ENCODE measurements at regions not wholly inside any gene's neighbourhood (a gene's known extent, or its start where the extent isn't known, plus 50 kb on each side); places are given as distances from the start of the nearest gene placed in this dataset.
A peak's percentile ranks its signal among the peaks of the same experiment; 100 is the strongest.
"Not testable (repeated sequence)": the region's sequence is repeated elsewhere in the genome, so short reads cannot be mapped to it uniquely, and the experiment has no call there.

- DNase-seq, result peak in 1 of 5 donors; percentile 9
- Histone ChIP-seq H3K4me3 (ENCODE audit: low read length in 3 of 3) (no peak overlapping the region), H3K9ac (ENCODE audit: low read length in 3 of 3) (no peak overlapping the region), H3K36me3 (ENCODE audit: control insufficient read depth in 2 of 3, insufficient read depth in 3 of 3, low read length in 3 of 3) (no peaks in the 10 kb centered on the region), H3K27ac (ENCODE audit: low read depth in 2 of 2, low read length in 2 of 2) (no peak overlapping the region), H3K9me3 (ENCODE audit: control insufficient read depth in 2 of 3, insufficient read depth in 1 of 3, low read length in 3 of 3) (no peaks in the 10 kb centered on the region), H3K4me1 (ENCODE audit: control insufficient read depth in 2 of 3, insufficient read depth in 2 of 3, low read depth in 1 of 3, low read length in 3 of 3) (no peaks in the 10 kb centered on the region), H3K27me3 (ENCODE audit: control insufficient read depth, insufficient read depth, low read length) (no peaks in the 10 kb centered on the region)
- intact Hi-C loops (cut with DNase I), result no loop called here
- no peak for TF ChIP-seq CTCF (IDR thresholded peaks at IDR 0.05; ENCODE audit: borderline replicate concordance, extremely low read depth, insufficient read depth)
- FAIRE-seq, result no peak
These were observed 1090.2 kb downstream of the SUCLG1 start for GRCh38 chr2:83368916-83369315.

GRCh38 chr2:83368461-83368860 is 1090.6 kb downstream of the SUCLG1 start:
- H3K36me3 ChIP-seq (ENCODE audit: control insufficient read depth in 2 of 3, insufficient read depth in 3 of 3, low read length in 3 of 3), result no peaks in the 10 kb centered on the region
- H3K9ac ChIP-seq (ENCODE audit: low read length in 3 of 3), result no peak overlapping the region
- H3K4me1 ChIP-seq (ENCODE audit: control insufficient read depth in 2 of 3, insufficient read depth in 2 of 3, low read depth in 1 of 3, low read length in 3 of 3), result no peaks in the 10 kb centered on the region
- H3K27ac ChIP-seq (ENCODE audit: low read depth in 2 of 2, low read length in 2 of 2), result no peak overlapping the region
- TF ChIP-seq CTCF (IDR thresholded peaks at IDR 0.05; ENCODE audit: borderline replicate concordance, extremely low read depth, insufficient read depth), result no peak
- H3K9me3 ChIP-seq (ENCODE audit: control insufficient read depth in 2 of 3, insufficient read depth in 1 of 3, low read length in 3 of 3), result no peaks in the 10 kb centered on the region
- no peaks in the 10 kb centered on the region for H3K27me3 ChIP-seq (ENCODE audit: control insufficient read depth, insufficient read depth, low read length)
- no peak overlapping the region for H3K4me3 ChIP-seq (ENCODE audit: low read length in 3 of 3)
- intact Hi-C loops (cut with DNase I), result no loop called here
- DNase-seq (no peak), FAIRE-seq (no peak)

- no peak for FAIRE-seq
- Histone ChIP-seq H3K4me1 (ENCODE audit: control insufficient read depth in 2 of 3, insufficient read depth in 2 of 3, low read depth in 1 of 3, low read length in 3 of 3) (no peaks in the 10 kb centered on the region), H3K27me3 (ENCODE audit: control insufficient read depth, insufficient read depth, low read length) (no peaks in the 10 kb centered on the region), H3K27ac (ENCODE audit: low read depth in 2 of 2, low read length in 2 of 2) (no peak overlapping the region), H3K9ac (ENCODE audit: low read length in 3 of 3) (no peak overlapping the region), H3K9me3 (ENCODE audit: control insufficient read depth in 2 of 3, insufficient read depth in 1 of 3, low read length in 3 of 3) (no peaks in the 10 kb centered on the region), H3K36me3 (ENCODE audit: control insufficient read depth in 2 of 3, insufficient read depth in 3 of 3, low read length in 3 of 3) (no peaks in the 10 kb centered on the region), H3K4me3 (ENCODE audit: low read length in 3 of 3) (no peak overlapping the region)
- TF ChIP-seq CTCF (IDR thresholded peaks at IDR 0.05; ENCODE audit: borderline replicate concordance, extremely low read depth, insufficient read depth), result no peak
- intact Hi-C loops (cut with DNase I), result no loop called here
- DNase-seq, result no peak
These were observed 1093.6 kb downstream of the SUCLG1 start for GRCh38 chr2:83365476-83365875.

GRCh38 chr2:83364264-83364663 is 1094.8 kb downstream of the SUCLG1 start:
- Histone ChIP-seq H3K27ac (ENCODE audit: low read depth in 2 of 2, low read length in 2 of 2) (no peak overlapping the region), H3K4me3 (ENCODE audit: low read length in 3 of 3) (no peak overlapping the region), H3K9me3 (ENCODE audit: control insufficient read depth in 2 of 3, insufficient read depth in 1 of 3, low read length in 3 of 3) (no peaks in the 10 kb centered on the region), H3K4me1 (ENCODE audit: control insufficient read depth in 2 of 3, insufficient read depth in 2 of 3, low read depth in 1 of 3, low read length in 3 of 3) (no peaks in the 10 kb centered on the region), H3K27me3 (ENCODE audit: control insufficient read depth, insufficient read depth, low read length) (no peaks in the 10 kb centered on the region), H3K9ac (ENCODE audit: low read length in 3 of 3) (no peak overlapping the region), H3K36me3 (ENCODE audit: control insufficient read depth in 2 of 3, insufficient read depth in 3 of 3, low read length in 3 of 3) (no peaks in the 10 kb centered on the region)
- FAIRE-seq (no peak), DNase-seq (no peak)
- intact Hi-C loops (cut with DNase I), result no loop called here
- no peak for TF ChIP-seq CTCF (IDR thresholded peaks at IDR 0.05; ENCODE audit: borderline replicate concordance, extremely low read depth, insufficient read depth)

GRCh38 chr2:83363138-83363537 is 1095.9 kb downstream of the SUCLG1 start:
- DNase-seq; H3K4me1 ChIP-seq (ENCODE audit: control insufficient read depth in 2 of 3, insufficient read depth in 2 of 3, low read depth in 1 of 3, low read length in 3 of 3); H3K4me3 ChIP-seq (ENCODE audit: low read length in 3 of 3); H3K36me3 ChIP-seq (ENCODE audit: control insufficient read depth in 2 of 3, insufficient read depth in 3 of 3, low read length in 3 of 3); H3K27ac ChIP-seq (ENCODE audit: low read depth in 2 of 2, low read length in 2 of 2); intact Hi-C loops (cut with DNase I); H3K27me3 ChIP-seq (ENCODE audit: control insufficient read depth, insufficient read depth, low read length); H3K9me3 ChIP-seq (ENCODE audit: control insufficient read depth in 2 of 3, insufficient read depth in 1 of 3, low read length in 3 of 3); H3K9ac ChIP-seq (ENCODE audit: low read length in 3 of 3): not testable (repeated sequence)
- FAIRE-seq, result peak; percentile 85
